DOHH2 (cell line): ENCODE measurements at regions not wholly inside any gene's neighbourhood (a gene's known extent, or its start where the extent isn't known, plus 50 kb on each side); places are given as distances from the start of the nearest gene placed in this dataset.

ENCODE experiments used
- H3F3A ChIP-seq: fragments of 200-600 bp; sonication (generic), shearing (Covaris generic); 2 replicates; pipeline ENCODE4 v1.6.0; 2016; ENCODE audit warnings: antibody characterized with exemption, mild to moderate bottlenecking; ENCODE audit not compliant: control insufficient read depth, insufficient read depth
- H3K27ac ChIP-seq: fragments of 200-600 bp; sonication (generic); 2 replicates; pipeline ENCODE4 v1.5.1; 2014; ENCODE audit warnings: low read depth, mild to moderate bottlenecking, low read length, moderate library complexity
- H3K27me3 ChIP-seq: fragments of 200-600 bp; sonication (generic); 2 replicates; pipeline ENCODE4 v1.6.1; 2014; ENCODE audit warnings: mild to moderate bottlenecking, low read length, mixed read lengths; ENCODE audit not compliant: control insufficient read depth
- H3K36me3 ChIP-seq: fragments of 200-600 bp; sonication (generic); 2 replicates; pipeline ENCODE4 v1.6.1; 2014; ENCODE audit warnings: mild to moderate bottlenecking, low read length, moderate library complexity, mixed read lengths; ENCODE audit not compliant: control insufficient read depth
- H3K4me1 ChIP-seq: fragments of 200-600 bp; sonication (generic); 2 replicates; pipeline ENCODE4 v1.6.1; 2014; ENCODE audit warnings: mild to moderate bottlenecking, low read length, mixed read lengths; ENCODE audit not compliant: control insufficient read depth
- H3K4me2 ChIP-seq: fragments of 200-600 bp; sonication (generic); 2 replicates; pipeline ENCODE4 v1.6.0; 2014; ENCODE audit warnings: mild to moderate bottlenecking, low read length, moderate library complexity
- H3K4me3 ChIP-seq: fragments of 200-600 bp; sonication (generic); 2 replicates; pipeline ENCODE4 v1.5.1; 2014; ENCODE audit warnings: mild to moderate bottlenecking, low read length, mixed read lengths
- H3K79me2 ChIP-seq: fragments of 200-600 bp; sonication (generic); 2 replicates; pipeline ENCODE4 v1.6.1; 2014; ENCODE audit warnings: mild to moderate bottlenecking, low read length, mixed read lengths; ENCODE audit not compliant: control insufficient read depth
- H3K9me2 ChIP-seq: fragments of 200-600 bp; sonication (generic); replicated peaks from 2 replicates; pipeline ENCODE4 v1.6.1; 2014; ENCODE audit warnings: mild to moderate bottlenecking, low read length, mixed read lengths; ENCODE audit not compliant: control insufficient read depth
- H3K9me3 ChIP-seq: fragments of 200-600 bp; sonication (generic); 2 replicates; pipeline ENCODE4 v1.6.1; 2014; ENCODE audit warnings: antibody characterized with exemption, low read length, mixed read lengths; ENCODE audit not compliant: control insufficient read depth, insufficient read depth
- H4K20me1 ChIP-seq: fragments of 200-600 bp; sonication (generic); 2 replicates; pipeline ENCODE4 v1.6.0; 2014; ENCODE audit warnings: low read depth, mild to moderate bottlenecking, antibody characterized with exemption, low read length, moderate library complexity; ENCODE audit not compliant: control insufficient read depth, insufficient read depth
- EZH2phosphoT487 ChIP-seq: fragments of 200-600 bp; sonication (generic); IDR thresholded peaks from 2 replicates; pipeline ENCODE4 v1.6.1; 2017; ENCODE audit warnings: borderline replicate concordance, mild to moderate bottlenecking, antibody characterized with exemption, low read length, moderate library complexity, mixed read lengths
- TF ChIP-seq, protein P1 (sequence below): fragments of 200-600 bp; sonication (generic); IDR thresholded peaks from one replicate; pipeline ENCODE4 v1.5.1; 2014; ENCODE audit warnings: antibody characterized with exemption, mild to moderate bottlenecking, low read depth, low read length; ENCODE audit not compliant: poor library complexity, severe bottlenecking

DNA sequence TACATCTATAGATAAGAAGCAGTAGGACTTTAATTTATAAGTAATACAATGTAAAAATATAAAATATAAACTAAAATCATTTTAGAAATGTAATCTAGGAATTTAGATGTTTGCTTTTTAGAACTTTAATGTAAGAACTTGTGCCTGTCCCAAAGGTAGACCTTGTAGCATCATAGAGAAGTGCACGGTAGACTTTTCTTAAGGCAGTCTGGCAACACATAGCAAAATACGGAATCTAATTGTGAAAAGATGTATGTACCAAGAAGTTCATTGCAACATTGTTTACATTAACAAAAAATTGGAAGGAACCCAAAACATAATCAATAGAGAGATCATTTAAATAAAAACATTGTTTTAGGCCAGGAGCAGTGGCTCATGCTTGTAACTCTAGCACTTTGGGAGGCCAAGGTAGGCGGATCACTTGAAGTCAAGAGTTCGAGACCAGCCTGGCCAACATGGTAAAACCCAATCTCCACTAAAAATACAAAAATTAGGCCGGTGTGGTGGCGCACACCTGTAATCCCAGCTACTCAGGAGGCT lies 84.6 kb upstream of the SMIM15 start:
- Histone ChIP-seq H4K20me1 (no peaks in the 10 kb centered on the region), H3K27ac (no peak overlapping the region)
- TF ChIP-seq, protein P1, sequence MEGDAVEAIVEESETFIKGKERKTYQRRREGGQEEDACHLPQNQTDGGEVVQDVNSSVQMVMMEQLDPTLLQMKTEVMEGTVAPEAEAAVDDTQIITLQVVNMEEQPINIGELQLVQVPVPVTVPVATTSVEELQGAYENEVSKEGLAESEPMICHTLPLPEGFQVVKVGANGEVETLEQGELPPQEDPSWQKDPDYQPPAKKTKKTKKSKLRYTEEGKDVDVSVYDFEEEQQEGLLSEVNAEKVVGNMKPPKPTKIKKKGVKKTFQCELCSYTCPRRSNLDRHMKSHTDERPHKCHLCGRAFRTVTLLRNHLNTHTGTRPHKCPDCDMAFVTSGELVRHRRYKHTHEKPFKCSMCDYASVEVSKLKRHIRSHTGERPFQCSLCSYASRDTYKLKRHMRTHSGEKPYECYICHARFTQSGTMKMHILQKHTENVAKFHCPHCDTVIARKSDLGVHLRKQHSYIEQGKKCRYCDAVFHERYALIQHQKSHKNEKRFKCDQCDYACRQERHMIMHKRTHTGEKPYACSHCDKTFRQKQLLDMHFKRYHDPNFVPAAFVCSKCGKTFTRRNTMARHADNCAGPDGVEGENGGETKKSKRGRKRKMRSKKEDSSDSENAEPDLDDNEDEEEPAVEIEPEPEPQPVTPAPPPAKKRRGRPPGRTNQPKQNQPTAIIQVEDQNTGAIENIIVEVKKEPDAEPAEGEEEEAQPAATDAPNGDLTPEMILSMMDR: no peak
- TF ChIP-seq EZH2phosphoT487: no peak

DNA sequence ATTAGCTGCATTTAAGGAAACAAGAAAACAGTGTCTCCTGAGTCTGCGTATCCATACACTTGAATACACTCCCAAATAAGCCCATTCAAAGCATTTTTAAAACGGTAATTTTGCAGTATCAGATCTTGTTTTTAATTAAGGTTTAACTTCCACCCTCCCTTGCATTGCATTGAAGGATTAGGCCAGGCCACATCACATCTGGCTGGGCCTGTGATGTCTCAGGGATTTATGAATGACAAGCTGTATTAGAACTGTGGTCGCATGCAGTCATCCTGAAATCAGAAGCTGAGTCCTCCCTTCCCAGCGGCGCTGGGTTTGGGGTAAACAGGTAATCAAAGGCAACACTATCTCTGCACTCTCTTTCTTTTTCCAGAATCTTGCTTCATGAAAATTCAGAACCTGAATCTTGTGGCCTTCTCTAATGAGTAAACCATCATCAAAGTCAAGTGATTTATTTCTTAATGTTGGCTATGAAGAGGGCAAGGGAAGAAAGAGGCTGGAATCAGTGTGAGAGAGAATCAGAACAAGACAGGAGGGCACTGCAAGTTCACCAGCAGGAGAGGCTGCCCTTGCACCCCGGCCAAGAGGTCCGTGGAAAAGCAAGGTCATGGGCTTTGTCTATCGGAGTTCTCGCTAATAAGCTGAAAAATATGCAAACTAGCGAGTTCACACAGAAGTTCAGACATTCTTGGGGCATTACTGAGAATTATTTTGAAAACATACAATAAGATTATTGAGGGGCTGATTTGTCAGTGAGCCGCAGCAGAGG lies 80.0 kb upstream of the ZSWIM6 start:
- H3K4me1 ChIP-seq: no peaks in the 10 kb centered on the region
- no peaks in the 10 kb centered on the region for H3K9me3 ChIP-seq
- H3K79me2 ChIP-seq: no peaks in the 10 kb centered on the region
- H3K27ac ChIP-seq: no peak overlapping the region
- no peaks in the 10 kb centered on the region for H3K27me3 ChIP-seq
- H3K36me3 ChIP-seq: no peaks in the 10 kb centered on the region
- no peaks in the 10 kb centered on the region for H3F3A ChIP-seq
- no peaks in the 10 kb centered on the region for H3K9me2 ChIP-seq
- no peak overlapping the region for H3K4me3 ChIP-seq
- H4K20me1 ChIP-seq: no peaks in the 10 kb centered on the region
- TF ChIP-seq, protein P1: no peak
- TF ChIP-seq EZH2phosphoT487: no peak
- H3K4me2 ChIP-seq: no peak overlapping the region

More for the DNA sequence above, 84.6 kb upstream of the SMIM15 start:
- Histone ChIP-seq H3K9me3 (no peaks in the 10 kb centered on the region), H3K9me2 (no peaks in the 10 kb centered on the region), H3K79me2 (no peaks in the 10 kb centered on the region), H3K4me1 (no peaks in the 10 kb centered on the region), H3F3A (no peaks in the 10 kb centered on the region), H3K27me3 (no peaks in the 10 kb centered on the region), H3K4me3 (no peak overlapping the region), H3K4me2 (no peak overlapping the region), H3K36me3 (no peaks in the 10 kb centered on the region)

DNA sequence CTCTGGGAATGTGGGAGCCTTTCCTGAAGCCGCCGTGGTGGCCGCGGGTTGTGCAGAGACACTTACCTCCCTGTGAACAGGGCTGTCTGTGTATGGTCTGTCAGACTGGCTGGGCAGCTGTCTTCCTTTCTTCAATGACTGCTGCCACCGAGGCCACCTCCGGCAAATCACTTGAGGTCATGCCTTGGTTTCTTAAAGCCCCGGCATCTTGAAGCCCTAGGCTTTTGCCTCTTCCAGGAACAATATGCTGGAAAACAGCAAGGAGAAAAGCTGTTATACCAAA lies 79.5 kb upstream of the ZSWIM6 start:
- H4K20me1 ChIP-seq: no peaks in the 10 kb centered on the region
- H3K27ac ChIP-seq: no peak overlapping the region
- H3K9me2 ChIP-seq: no peaks in the 10 kb centered on the region
- H3K4me3 ChIP-seq: no peak overlapping the region
- no peaks in the 10 kb centered on the region for H3K27me3 ChIP-seq
- no peaks in the 10 kb centered on the region for H3K9me3 ChIP-seq
- TF ChIP-seq, protein P1: no peak
- no peak for TF ChIP-seq EZH2phosphoT487
- H3K79me2 ChIP-seq: no peaks in the 10 kb centered on the region
- no peaks in the 10 kb centered on the region for H3K4me1 ChIP-seq
- H3K36me3 ChIP-seq: no peaks in the 10 kb centered on the region
- H3K4me2 ChIP-seq: no peak overlapping the region
- no peaks in the 10 kb centered on the region for H3F3A ChIP-seq
